Stomach (tissue), 4 donors: ENCODE measurements at regions not wholly inside any gene's neighbourhood (a gene's known extent, or its start where the extent isn't known, plus 50 kb on each side); places are given as distances from the start of the nearest gene placed in this dataset.

ENCODE experiments used
- CTCF ChIP-seq, 7 experiments: fragments of 450-650 bp in 4 of 7; fragments of 200-600 bp in 3 of 7; sonication (generic) in 3 of 7; IDR thresholded peaks; one replicate each; pipeline ENCODE4 v1.5.1; 2016 to 2019; ENCODE audit warnings: antibody characterized with exemption in 7 of 7, control low read depth in 2 of 7, mild to moderate bottlenecking in 1 of 7
- EP300 ChIP-seq: sonication (generic); formaldehyde crosslinking; IDR thresholded peaks from one replicate; pipeline ENCODE4 v1.6.1; 2017; ENCODE audit warnings: antibody characterized with exemption
- POLR2A ChIP-seq, 4 donors: fragments of 450-650 bp; IDR thresholded peaks; one replicate each; pipeline ENCODE4 v1.6.1; 2016; ENCODE audit warnings: antibody characterized with exemption in 4 of 4, control low read depth in 2 of 4, mild to moderate bottlenecking in 1 of 4, moderate library complexity in 1 of 4
- POLR2AphosphoS5 ChIP-seq, 3 donors: sonication (generic); formaldehyde crosslinking; IDR thresholded peaks; one replicate each; pipeline ENCODE4 v1.6.1; 2016; ENCODE audit warnings: antibody characterized with exemption in 3 of 3

- TF ChIP-seq CTCF (IDR thresholded peaks at IDR 0.05) (no peak), POLR2A (IDR thresholded peaks at IDR 0.05) (no peak), POLR2AphosphoS5 (IDR thresholded peaks at IDR 0.05) (no peak), EP300 (no peak)
Measured at GRCh38 chr12:76614364-76614763, 54.8 kb upstream of the OSBPL8 start.
